ENCODE measurements at regions not wholly inside any gene's neighbourhood (a gene's known extent, or its start where the extent isn't known, plus 50 kb on each side); places are given as distances from the start of the nearest gene placed in this dataset.

DNA sequence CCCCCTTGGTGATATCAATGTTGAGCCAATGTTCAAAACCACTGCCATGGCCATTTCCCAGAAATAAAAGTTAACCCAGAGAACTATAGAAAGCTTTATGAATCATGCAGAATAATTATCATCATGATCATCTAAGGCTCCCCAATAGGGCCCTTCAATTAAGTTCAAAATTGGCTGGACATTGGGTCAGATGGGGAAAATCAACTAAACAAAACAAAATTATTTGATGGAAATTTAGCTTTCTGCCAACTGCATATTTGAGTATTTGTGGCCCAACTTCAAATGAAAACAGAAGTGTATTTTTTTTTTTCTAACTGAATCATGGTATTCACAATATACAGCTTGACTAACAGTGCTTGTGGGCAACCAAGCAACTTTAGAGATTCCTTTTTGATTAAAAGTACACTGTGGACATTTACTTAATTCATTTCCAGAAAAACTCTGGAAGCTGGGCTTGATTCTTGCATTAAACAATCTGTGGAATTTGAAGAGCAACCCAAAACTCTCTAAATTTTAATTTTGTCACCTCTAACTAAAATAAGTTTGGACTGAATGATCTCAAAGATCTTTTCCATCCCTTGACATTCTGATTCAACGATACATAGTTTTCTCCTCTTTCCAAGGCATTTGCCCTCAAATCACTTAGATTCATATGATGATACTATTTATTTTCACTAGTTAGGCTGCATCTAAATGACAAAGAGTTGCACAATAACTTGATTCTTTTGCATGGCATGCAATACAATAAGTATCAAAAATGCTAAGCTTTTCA is 203.2 kb downstream of the AHR start:
- in situ Hi-C loops (cut with MboI; ENCODE audit: low pct_unique_long_range_greater_than_20kb, low sequenced_read_pairs, unreplicated experiment), result no loop called here
- no peak for DNase-seq (ENCODE audit: low spot score)
- TF ChIP-seq, protein P1, sequence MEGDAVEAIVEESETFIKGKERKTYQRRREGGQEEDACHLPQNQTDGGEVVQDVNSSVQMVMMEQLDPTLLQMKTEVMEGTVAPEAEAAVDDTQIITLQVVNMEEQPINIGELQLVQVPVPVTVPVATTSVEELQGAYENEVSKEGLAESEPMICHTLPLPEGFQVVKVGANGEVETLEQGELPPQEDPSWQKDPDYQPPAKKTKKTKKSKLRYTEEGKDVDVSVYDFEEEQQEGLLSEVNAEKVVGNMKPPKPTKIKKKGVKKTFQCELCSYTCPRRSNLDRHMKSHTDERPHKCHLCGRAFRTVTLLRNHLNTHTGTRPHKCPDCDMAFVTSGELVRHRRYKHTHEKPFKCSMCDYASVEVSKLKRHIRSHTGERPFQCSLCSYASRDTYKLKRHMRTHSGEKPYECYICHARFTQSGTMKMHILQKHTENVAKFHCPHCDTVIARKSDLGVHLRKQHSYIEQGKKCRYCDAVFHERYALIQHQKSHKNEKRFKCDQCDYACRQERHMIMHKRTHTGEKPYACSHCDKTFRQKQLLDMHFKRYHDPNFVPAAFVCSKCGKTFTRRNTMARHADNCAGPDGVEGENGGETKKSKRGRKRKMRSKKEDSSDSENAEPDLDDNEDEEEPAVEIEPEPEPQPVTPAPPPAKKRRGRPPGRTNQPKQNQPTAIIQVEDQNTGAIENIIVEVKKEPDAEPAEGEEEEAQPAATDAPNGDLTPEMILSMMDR (IDR thresholded peaks at IDR 0.05; ENCODE audit: extremely low read depth, insufficient read depth, missing control alignments), result no peak

DNA sequence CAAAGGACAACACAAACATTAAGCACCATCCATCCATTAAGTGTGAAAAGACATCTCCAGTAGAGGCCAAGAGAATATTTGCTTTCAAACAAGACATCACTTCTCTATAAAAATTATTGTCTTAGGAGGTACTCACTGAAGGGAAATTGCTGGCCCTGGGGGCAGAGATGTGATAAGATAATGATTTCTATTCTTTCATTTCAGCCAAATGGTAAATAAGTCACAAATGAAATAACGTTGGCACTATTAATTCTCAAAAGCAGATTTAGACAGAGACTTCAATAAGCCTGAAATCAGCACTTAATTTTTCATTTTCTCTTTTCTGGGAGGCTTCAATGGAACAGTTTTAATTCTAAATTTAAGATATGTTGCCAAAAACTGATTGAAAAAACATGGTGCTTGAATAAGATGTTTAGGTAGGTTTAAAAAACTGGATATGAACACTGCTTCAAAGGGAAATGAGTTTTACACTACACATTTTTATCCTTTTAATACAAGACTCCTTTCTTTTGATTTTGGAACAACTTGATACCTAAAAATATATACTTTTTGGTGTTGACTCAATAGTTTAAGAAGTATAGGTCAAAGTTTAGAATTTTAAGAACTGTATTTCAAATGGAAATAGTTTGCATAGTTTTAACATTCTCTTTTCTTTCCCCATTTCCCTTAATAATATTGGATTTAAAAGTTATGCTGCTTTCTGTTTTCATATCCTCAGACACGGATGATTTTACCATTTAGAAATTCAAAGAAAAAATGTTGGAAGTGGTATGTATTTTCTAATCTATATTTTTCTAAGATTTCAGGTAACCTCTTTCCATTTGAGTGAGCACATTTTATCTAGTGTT is 204.0 kb downstream of the AHR start:
- in situ Hi-C loops (cut with MboI; ENCODE audit: low pct_unique_long_range_greater_than_20kb, low sequenced_read_pairs, unreplicated experiment), result no loop called here
- TF ChIP-seq, protein P1 (IDR thresholded peaks at IDR 0.05; ENCODE audit: extremely low read depth, insufficient read depth, missing control alignments), result no peak
- no peak for DNase-seq (ENCODE audit: low spot score)

DNA sequence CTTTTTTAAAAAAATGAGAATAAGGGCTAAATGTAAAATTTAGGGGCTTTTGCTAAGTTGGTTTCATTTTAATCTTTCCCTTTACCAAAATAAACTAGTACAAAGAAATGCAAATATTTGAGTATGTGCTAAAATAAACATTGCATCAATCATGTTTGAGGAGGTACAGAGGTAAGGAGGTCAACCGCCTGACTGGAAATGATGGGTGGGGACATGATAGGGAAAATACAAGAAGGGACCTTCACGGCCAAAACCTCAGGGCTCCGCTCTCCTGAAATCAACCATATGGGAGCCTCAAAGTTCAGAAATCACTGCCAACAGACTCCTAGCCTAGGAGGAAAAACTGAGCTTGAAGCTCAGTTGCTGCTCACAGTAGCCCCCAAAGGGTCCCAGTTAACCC is 207.6 kb downstream of the AHR start:
- in situ Hi-C loops (cut with MboI; ENCODE audit: low pct_unique_long_range_greater_than_20kb, low sequenced_read_pairs, unreplicated experiment), result no loop called here
- TF ChIP-seq, protein P1 (IDR thresholded peaks at IDR 0.05; ENCODE audit: extremely low read depth, insufficient read depth, missing control alignments), result no peak
- peak; percentile 34 for DNase-seq (ENCODE audit: low spot score)

DNA sequence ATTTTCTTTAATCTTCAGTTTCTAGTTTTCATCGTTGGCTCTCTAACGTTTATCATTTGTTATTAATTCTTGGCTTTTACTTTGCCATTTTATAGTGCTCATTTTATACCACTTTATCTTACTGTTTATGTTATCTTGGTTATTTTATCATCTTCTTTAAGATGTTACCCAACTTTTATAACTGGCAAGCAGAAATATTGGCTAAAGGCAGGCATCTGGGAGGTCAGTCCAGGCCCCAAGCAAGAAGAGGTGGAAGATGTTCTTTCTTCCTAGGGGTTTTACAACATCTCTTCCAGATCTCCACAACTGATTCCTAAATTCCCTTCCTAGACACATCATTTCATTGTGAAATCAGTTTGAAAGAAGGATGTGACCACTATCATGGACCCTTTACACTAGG is 208.1 kb downstream of the AHR start:
- DNase-seq (ENCODE audit: low spot score), result no peak
- in situ Hi-C loops (cut with MboI; ENCODE audit: low pct_unique_long_range_greater_than_20kb, low sequenced_read_pairs, unreplicated experiment), result no loop called here
- TF ChIP-seq, protein P1 (IDR thresholded peaks at IDR 0.05; ENCODE audit: extremely low read depth, insufficient read depth, missing control alignments), result no peak

DNA sequence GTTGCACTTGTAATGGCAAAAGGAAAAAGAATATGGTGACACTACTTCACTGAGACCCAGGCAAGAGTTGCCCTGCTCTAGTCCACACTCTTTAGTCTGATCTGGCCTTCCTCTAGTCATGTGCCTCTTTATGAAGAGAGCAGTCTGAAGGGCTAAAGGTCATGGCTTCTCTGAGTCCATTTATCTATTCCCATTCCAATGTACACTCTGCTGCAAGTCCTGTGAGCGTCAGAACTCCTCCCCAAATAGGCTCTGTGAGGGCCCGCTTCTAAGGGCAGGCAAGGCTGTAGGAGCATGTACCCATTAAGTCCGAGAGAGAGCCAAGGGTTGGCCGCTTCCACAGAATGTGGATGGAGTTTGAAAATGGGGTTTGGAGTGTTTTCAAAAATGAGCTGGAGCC is 209.3 kb downstream of the AHR start:
- in situ Hi-C loops (cut with MboI; ENCODE audit: low pct_unique_long_range_greater_than_20kb, low sequenced_read_pairs, unreplicated experiment), result no loop called here
- TF ChIP-seq, protein P1 (IDR thresholded peaks at IDR 0.05; ENCODE audit: extremely low read depth, insufficient read depth, missing control alignments), result no peak
- DNase-seq (ENCODE audit: low spot score), result no peak

DNA sequence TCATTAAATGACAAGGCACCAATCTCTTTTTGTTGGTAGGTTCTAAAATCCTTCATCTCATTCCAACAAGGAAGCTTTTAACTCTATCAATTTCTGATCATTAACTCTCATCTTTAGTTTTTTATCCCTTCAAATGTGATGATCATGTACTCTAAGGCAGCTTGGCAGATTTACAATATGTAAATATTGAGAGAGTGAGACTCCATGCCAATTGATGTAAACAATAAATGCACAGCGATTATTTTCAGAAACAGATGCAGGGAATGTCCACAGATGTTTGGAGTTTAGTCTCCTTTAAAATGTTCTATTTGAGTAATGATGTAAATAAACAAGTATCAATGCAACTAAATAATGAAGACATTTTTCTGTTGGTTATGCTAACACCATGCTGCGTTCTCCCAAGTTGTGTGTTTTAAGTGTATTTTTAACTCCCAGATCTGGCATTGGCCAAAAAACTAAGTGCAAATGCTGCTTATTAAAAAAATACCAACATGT is 213.8 kb downstream of the AHR start:
- TF ChIP-seq, protein P1 (IDR thresholded peaks at IDR 0.05; ENCODE audit: extremely low read depth, insufficient read depth, missing control alignments), result no peak
- in situ Hi-C loops (cut with MboI; ENCODE audit: low pct_unique_long_range_greater_than_20kb, low sequenced_read_pairs, unreplicated experiment), result no loop called here
- DNase-seq (ENCODE audit: low spot score), result no peak
